Heart left ventricle (tissue), 13 donors: ENCODE measurements at regions not wholly inside any gene's neighbourhood (a gene's known extent, or its start where the extent isn't known, plus 50 kb on each side); places are given as distances from the start of the nearest gene placed in this dataset.
A peak's percentile ranks its signal among the peaks of the same experiment; 100 is the strongest.

Experiments used
- POLR2A ChIP-seq, 2 donors: fragments of 450-650 bp; IDR thresholded peaks; one replicate each; pipeline ENCODE4 v1.6.1; 2017; ENCODE audit warnings: antibody characterized with exemption in 2 of 2, mild to moderate bottlenecking in 2 of 2, moderate library complexity in 2 of 2
- TF ChIP-seq, protein P1 (sequence below), 12 donors: fragments of 200-600 bp; sonication (generic) in 4 of 12; IDR thresholded peaks; one replicate each; pipeline versions ENCODE4 v1.5.0 to v1.8.0; 2018 to 2022; ENCODE audit warnings: antibody characterized with exemption in 12 of 12, mild to moderate bottlenecking in 5 of 12
- donor health status: ischemic (EF 13 %, LVEDD 7.1; RV severe dilation, severe dysfunction).
- donor health status: DM: no; HTN: yes; CAD: no.
- donor health status: DM: no; HTN: no; CAD: no.
- donor health status: ischemic (EF 25% LVEDD 6.9; RV normal size, moderate dysfunction).
- donor health status: ischemic (EF 25% LVEDD 5.7; RV mildly dilated, moderate dysfunction).
- donor health status: ischemic (EF 35%, LVEDD 5.7; RV mildly dilated, moderate dysfunction).
- donor health status: nonischemic (EF 11% LVEDD 7.7; RV severe dilation, severe dysfunction).
- donor health status: DM: yes; HTN: yes; CAD: no.
- donor health status: PGD.
- donor health status: ischemic (EF 29% LVEDD 5.4; RV normal size, mild dysfunction).
- donor health status: nonischemic (EF 23%, LVEDD 6.1; RV moderate dilation, normal function).

DNA sequence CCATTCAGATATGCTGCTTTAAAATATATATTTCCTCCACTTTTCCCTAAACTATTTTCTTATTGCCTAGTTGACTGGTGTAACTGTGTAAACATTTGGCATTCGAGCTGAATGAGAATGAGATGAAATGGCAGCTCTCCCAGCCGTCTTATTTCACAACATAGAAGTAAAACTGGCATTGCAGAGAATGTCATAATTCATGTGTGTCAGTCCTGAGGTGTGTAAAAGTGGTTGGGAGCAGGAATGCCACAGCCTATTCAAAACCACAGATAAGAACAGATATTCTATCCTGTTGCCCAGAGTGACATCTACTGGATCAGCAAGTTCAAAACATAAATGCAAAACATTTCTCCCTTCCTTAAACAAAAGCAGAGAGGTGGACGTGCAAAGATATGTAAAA lies 565.5 kb upstream of the CHAC2 start:
- TF ChIP-seq, protein P1, sequence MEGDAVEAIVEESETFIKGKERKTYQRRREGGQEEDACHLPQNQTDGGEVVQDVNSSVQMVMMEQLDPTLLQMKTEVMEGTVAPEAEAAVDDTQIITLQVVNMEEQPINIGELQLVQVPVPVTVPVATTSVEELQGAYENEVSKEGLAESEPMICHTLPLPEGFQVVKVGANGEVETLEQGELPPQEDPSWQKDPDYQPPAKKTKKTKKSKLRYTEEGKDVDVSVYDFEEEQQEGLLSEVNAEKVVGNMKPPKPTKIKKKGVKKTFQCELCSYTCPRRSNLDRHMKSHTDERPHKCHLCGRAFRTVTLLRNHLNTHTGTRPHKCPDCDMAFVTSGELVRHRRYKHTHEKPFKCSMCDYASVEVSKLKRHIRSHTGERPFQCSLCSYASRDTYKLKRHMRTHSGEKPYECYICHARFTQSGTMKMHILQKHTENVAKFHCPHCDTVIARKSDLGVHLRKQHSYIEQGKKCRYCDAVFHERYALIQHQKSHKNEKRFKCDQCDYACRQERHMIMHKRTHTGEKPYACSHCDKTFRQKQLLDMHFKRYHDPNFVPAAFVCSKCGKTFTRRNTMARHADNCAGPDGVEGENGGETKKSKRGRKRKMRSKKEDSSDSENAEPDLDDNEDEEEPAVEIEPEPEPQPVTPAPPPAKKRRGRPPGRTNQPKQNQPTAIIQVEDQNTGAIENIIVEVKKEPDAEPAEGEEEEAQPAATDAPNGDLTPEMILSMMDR (IDR thresholded peaks at IDR 0.05), result peak in 6 of 12 donors; percentile 8 to 38 (median 16)
- TF ChIP-seq POLR2A (IDR thresholded peaks at IDR 0.05), result no peak
